SK-MEL-5 (cell line): ENCODE measurements at regions not wholly inside any gene's neighbourhood (a gene's known extent, or its start where the extent isn't known, plus 50 kb on each side); places are given as distances from the start of the nearest gene placed in this dataset.

Source experiments
- DNase-seq: peaks from one replicate; pipeline ENCODE4 v3.0.0-alpha.2; 2016; ENCODE audit warnings: low read depth, low spot score
- in situ Hi-C: cut with HindIII; loops from 2 replicates; pipeline ENCODE4 v1.10.0; 2016; ENCODE audit warnings: low sequenced_read_pairs, high pct_unique_total_duplicates, low pct_unique_long_range_greater_than_20kb

- no peak for DNase-seq
- in situ Hi-C loops = no loop called here
These were observed 144.0 kb upstream of the CIBAR2 start for GRCh38 chr16:85256190-85256739.

DNA sequence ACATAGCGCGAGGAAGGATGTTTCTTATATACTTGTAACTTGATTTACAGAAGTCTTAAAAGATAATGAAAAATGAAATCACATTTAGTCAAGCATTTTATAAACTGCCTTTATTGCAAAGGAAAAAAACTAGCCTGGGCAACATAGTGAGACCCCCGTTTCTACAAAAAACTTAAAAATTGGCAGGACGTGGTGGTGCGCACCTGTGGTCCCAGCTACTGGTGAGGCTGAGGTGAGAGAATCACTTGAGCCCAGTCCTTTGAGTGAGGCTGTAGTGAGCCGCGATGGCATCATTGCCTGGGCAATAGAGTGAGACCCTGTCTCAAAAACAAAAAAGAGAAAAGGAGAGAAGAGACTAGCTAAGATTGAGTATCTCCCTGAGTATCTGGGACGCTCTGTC lies 145.2 kb upstream of the CIBAR2 start:
- DNase-seq = no peak
- in situ Hi-C loops = no loop called here

- DNase-seq = no peak
- in situ Hi-C loops = no loop called here
These were observed 145.9 kb upstream of the CIBAR2 start for GRCh38 chr16:85258166-85258565.

DNA sequence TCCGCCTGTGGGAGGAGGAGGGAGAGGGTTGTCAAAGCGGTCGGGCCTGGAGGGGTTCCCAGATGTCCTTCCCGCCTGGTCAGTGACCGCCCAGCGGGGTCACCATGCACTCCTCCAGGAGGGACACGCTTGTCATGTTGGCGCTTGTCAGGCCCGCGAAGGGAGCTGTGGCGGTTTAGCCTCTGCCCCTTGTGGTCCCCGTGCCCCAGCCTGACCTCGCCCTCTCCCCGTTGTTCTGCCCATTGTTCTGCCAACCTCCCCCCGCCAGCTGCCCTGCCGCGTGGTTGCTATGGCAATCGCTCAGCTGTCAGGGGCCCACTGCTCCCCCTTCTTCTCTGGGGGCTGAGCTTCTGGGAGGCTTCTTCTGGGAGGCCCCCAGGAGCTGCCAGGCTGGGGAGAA lies 146.4 kb upstream of the CIBAR2 start:
- no peak for DNase-seq

GRCh38 chr16:85259115-85259831 lies 147.0 kb upstream of the CIBAR2 start:
- DNase-seq = no peak
- in situ Hi-C loops = no loop called here

More for the DNA sequence above, 146.4 kb upstream of the CIBAR2 start:
- in situ Hi-C loops = no loop called here

- in situ Hi-C loops = no loop called here
- DNase-seq = no peak
These were observed 147.5 kb upstream of the CIBAR2 start for GRCh38 chr16:85259832-85260167.

GRCh38 chr16:85261204-85261603 lies 148.9 kb upstream of the CIBAR2 start:
- in situ Hi-C loops = no loop called here
- DNase-seq = no peak

DNA sequence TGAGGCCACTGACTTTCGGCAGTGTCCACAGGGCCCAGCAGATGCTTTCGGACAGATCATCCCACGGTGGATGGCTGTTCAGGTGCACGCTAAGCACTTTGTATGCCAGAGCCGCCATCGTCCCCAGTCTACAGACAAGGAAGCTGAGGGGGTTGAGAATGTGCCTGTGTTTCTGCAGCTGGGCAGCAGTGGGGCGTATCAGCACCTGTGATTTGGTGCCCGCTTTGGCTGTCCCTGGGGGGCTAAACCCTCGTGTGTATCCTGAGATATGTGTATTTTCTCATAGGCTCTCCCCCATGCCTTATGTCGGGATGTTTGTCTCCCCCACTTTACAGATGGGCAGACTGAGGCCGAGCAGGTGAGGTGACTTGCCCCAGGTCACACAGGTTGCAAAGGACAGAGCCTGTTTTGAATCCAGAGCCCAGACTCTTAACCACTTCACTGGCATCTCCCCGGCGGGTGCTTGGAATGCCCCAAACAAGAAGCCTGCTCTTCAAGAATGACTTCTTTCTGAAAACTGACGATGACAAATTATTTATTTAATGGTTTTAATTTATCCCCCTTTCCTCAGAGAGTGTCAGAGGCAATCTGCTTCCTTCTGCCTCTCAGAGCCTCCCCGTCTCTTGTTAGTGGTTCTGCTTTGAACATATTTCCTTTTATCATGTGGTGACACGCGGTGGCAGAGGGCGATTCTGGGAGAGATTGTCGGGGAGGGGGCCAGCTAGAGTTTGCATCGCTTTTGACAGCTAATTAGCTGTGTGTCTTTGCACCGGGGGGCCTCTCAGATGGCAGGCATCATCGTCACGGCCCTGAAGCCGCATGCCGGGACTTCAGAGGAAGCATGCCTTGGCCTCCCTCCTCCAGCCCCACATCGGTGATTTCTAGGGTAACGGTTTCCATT lies 149.6 kb upstream of the CIBAR2 start:
- no peak for DNase-seq
- in situ Hi-C loops = no loop called here

DNA sequence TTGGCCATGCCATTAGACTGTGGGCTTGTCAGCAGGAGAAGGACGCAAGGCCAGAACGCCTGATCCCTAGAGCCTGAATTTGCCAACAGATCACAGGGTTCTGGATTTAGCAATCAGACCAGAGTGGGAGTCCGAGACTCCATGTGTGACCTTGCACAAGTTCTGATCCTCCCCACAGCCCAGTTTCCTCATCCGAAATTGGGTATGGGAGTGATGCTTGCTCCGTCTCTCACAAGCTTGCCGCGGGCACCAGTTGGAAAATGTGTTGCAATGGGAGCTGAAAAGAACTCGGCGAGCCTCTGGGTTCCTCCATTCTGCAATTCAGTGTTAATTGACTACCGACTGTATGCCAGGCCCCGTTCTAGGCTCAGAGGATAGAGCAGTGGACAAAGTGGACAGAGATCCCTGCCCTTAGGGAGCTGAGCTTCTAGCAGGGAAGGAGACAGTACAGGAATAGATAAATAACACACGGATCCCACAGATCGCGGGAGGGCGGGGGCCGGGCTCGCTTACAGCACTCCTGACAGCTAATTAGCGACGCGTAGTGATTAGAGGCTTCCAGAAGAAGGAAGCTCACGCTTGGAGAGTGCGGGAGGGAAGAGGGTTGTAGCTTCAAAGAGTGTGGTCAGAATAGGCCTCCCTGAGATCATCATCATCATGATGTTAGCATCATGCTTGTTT lies 150.4 kb upstream of the CIBAR2 start:
- in situ Hi-C loops = no loop called here

DNA sequence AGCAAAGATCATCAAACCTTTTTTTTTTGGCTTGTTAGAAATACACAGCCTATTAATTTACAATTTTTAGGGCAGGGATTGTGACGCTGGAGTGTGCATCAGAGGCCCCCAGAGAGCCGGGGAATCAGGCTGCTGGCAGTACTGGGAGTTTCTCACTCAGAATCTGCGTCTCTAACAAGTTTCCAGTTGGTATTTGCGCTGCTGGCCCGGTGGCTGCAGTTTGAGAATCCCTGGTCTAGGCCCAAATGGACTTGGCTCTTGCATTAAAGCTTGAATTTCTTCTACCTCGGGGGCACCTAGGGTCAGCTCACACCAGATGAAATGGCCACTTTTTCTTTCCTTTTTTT lies 150.9 kb upstream of the CIBAR2 start:
- in situ Hi-C loops = no loop called here
- DNase-seq = no peak

More for the DNA sequence above, 150.4 kb upstream of the CIBAR2 start:
- DNase-seq = no peak

DNA sequence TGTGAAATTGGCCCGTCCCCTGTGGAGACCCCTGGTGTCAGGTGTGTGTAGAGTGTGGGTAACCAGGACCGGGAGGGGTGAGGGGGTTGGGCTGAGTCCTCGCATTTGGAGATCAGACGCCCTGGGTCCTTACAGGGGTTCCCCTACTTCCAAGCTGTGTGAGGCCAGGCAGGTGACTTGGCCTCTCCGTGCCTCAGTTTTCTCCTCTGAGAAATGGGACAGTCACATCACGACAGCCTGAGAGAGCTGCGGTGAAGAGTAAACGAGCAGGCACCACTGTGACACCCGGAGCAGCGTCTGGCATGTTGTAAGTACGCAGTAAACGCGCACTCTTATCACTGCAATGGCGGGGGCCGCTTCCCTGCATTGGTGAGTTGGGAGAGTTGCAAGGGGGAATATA lies 152.5 kb upstream of the CIBAR2 start:
- in situ Hi-C loops = no loop called here
- no peak for DNase-seq

GRCh38 chr16:85265161-85265784 lies 153.0 kb upstream of the CIBAR2 start:
- in situ Hi-C loops = no loop called here
- DNase-seq = no peak

- in situ Hi-C loops = no loop called here
- DNase-seq = no peak
These were observed 153.5 kb upstream of the CIBAR2 start for GRCh38 chr16:85265810-85266209.

GRCh38 chr16:85266857-85267256 lies 154.6 kb upstream of the CIBAR2 start:
- in situ Hi-C loops = no loop called here
- no peak for DNase-seq

DNA sequence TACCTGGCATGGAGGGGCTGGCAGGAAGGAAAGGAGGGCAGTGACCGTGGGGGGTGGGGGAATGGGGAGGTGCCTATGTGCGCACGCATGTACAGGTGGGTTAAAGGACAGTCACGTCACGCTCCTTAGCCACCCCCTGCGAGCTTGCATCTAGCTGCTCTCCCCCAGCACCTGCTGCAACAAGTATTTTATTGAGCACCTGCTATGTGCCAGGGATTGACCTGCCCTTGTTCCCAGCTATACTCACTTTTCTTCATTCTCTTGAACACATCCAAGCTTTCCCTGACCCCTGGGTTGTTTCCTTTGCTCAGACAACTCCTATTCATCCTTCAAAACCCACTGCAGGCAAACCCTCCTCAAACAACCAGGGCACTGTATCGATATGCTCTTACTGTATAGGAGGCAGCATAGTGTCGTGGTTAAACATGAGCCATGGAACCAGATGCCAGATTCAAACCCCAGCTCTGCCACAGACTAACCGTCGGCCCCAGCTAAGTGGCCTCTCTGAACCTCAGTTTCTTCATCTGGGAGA lies 155.2 kb upstream of the CIBAR2 start:
- no peak for DNase-seq
- in situ Hi-C loops = no loop called here

- in situ Hi-C loops = no loop called here
- DNase-seq = no peak
These were observed 156.9 kb upstream of the CIBAR2 start for GRCh38 chr16:85269165-85269564.

GRCh38 chr16:85270374-85270773 lies 158.1 kb upstream of the CIBAR2 start:
- no peak for DNase-seq
- in situ Hi-C loops = no loop called here

- in situ Hi-C loops = no loop called here
- no peak for DNase-seq
These were observed 158.9 kb upstream of the CIBAR2 start for GRCh38 chr16:85271198-85271597.
